HepG2 (cell line): ENCODE measurements at regions not wholly inside any gene's neighbourhood (a gene's known extent, or its start where the extent isn't known, plus 50 kb on each side); places are given as distances from the start of the nearest gene placed in this dataset.

Experiments used
- ATAC-seq: fragments of 200-7000 bp; cut with Tn5 transposase; 3 replicates; pipeline ENCODE4 v1.9.1; 2020; ENCODE audit warnings: mild to moderate bottlenecking, moderate library complexity
- BruUV-seq: library from RNA; stranded (reverse); fragments of 400-500 nt; replicated peaks from 2 replicates; lab custom pipeline; 2021; lab: Mats Ljungman, UMichigan
- CTCF ChIA-PET: fragments of 300-600 bp; formaldehyde crosslinking; extraction: SDS; loops from one replicate; lab custom pipeline; 2021; ENCODE audit warnings: low total read pairs, inconsistent platforms, low intra/inter-chr PET ratio; lab: Yijun Ruan, JAX
- POLR2A ChIA-PET: fragments of 350-600 bp; sonication (Branson Sonifier 250); formaldehyde crosslinking; loops from one replicate; lab custom pipeline; 2020; ENCODE audit warnings: antibody characterized with exemption, inconsistent platforms; lab: Yijun Ruan, JAX
- DNase-seq: peaks from one replicate; pipeline ENCODE4 v3.0.0-alpha.2; 2015; ENCODE audit warnings: low spot score
- FAIRE-seq: peaks from 3 replicates; lab custom pipeline; 2011; peaks lifted over from hg19 to GRCh38; lab: Jason Lieb, UNC
- H2AFZ ChIP-seq: one replicate; pipeline ENCODE4 v1.6.1; 2011; ENCODE audit warnings: low read length, inconsistent platforms
- H3K27ac ChIP-seq: fragments of 300-600 bp; 3 replicates; pipeline ENCODE4 v1.8.0; 2011; ENCODE audit warnings: mixed run types, mild to moderate bottlenecking, mixed read lengths, low read length, inconsistent platforms; ENCODE audit not compliant: insufficient read depth; ENCODE audit errors: extremely low read length
- H3K27me3 ChIP-seq, 2 experiments: fragments of 200-600 bp in 1 of 2; 2 replicates in 1 of 2; 3 replicates in 1 of 2; pipeline versions ENCODE4 v1.6.0 to v1.8.0; 2011; ENCODE audit warnings: low read length in 2 of 2, mild to moderate bottlenecking in 2 of 2, moderate library complexity in 2 of 2, inconsistent platforms in 1 of 2; ENCODE audit not compliant: insufficient read depth in 2 of 2, control insufficient read depth in 1 of 2
- H3K36me3 ChIP-seq, 2 experiments: fragments of 200-600 bp in 1 of 2; replicated peaks in 1 of 2; 2 replicates in 1 of 2; 3 replicates in 1 of 2; pipeline versions ENCODE4 v1.5.1 to v1.8.0; 2011; ENCODE audit warnings: low read length in 2 of 2, inconsistent platforms in 1 of 2; ENCODE audit not compliant: insufficient read depth in 2 of 2, control insufficient read depth in 1 of 2
- H3K4me1 ChIP-seq: 2 replicates; pipeline ENCODE4 v1.5.1; 2012; ENCODE audit warnings: low read length, inconsistent platforms; ENCODE audit not compliant: insufficient read depth
- H3K4me2 ChIP-seq: 2 replicates; pipeline ENCODE4 v1.6.0; 2011; ENCODE audit warnings: low read depth, low read length, inconsistent platforms
- H3K4me3 ChIP-seq, 3 experiments: fragments of 200-600 bp in 1 of 3; sonication (generic), shearing (Covaris generic) in 1 of 3; replicated peaks in 1 of 3; 2 replicates each; pipeline ENCODE4 v1.5.1; 2011 to 2016; ENCODE audit warnings: low read length in 3 of 3, inconsistent platforms in 2 of 3, low read depth in 2 of 3, mild to moderate bottlenecking in 2 of 3, control low read depth in 1 of 3, mixed read lengths in 1 of 3; ENCODE audit not compliant: insufficient read depth in 1 of 3
- H3K79me2 ChIP-seq: one replicate; pipeline ENCODE4 v1.6.1; 2011; ENCODE audit warnings: low read length, inconsistent platforms; ENCODE audit not compliant: insufficient read depth
- H3K9ac ChIP-seq: 2 replicates; pipeline ENCODE4 v1.6.0; 2011; ENCODE audit warnings: mild to moderate bottlenecking, low read depth, low read length, inconsistent platforms; ENCODE audit not compliant: insufficient read depth
- H3K9me3 ChIP-seq: 2 replicates; pipeline ENCODE4 v1.5.1; 2012; ENCODE audit warnings: mild to moderate bottlenecking, low read length
- H4K20me1 ChIP-seq: 2 replicates; pipeline ENCODE4 v1.6.0; 2011; ENCODE audit warnings: inconsistent platforms, mild to moderate bottlenecking, low read length, moderate library complexity; ENCODE audit not compliant: insufficient read depth
- ARNTL ChIP-seq: sonication (generic); formaldehyde crosslinking; IDR thresholded peaks from 2 replicates; pipeline ENCODE4 v1.4.0; 2020; ENCODE audit warnings: mild to moderate bottlenecking, missing genetic modification reagents
- BRD4 ChIP-seq: sonication (generic); formaldehyde crosslinking; IDR thresholded peaks from 2 replicates; pipeline ENCODE4 v1.4.0; 2020; ENCODE audit warnings: missing genetic modification reagents
- CHD2 ChIP-seq: IDR thresholded peaks from 2 replicates; pipeline ENCODE4 v1.6.1; 2011; ENCODE audit warnings: low read depth, low read length, improper control_type of control experiment
- DNMT3B ChIP-seq: conservative IDR thresholded peaks from 2 replicates; pipeline ENCODE4 v1.6.1; 2016; ENCODE audit warnings: missing biosample characterization, control low read depth
- FOXA1 ChIP-seq, 2 experiments: fragments of 450-650 bp in 1 of 2; sonication (generic) in 1 of 2; formaldehyde crosslinking in 1 of 2; IDR thresholded peaks; 2 replicates each; pipeline versions ENCODE4 v1.4.0 to v1.6.1; 2016 to 2020; ENCODE audit warnings: missing genetic modification reagents in 1 of 2
- GABPA ChIP-seq, 2 experiments: IDR thresholded peaks; 2 replicates each; pipeline ENCODE4 v1.6.1; 2011 to 2016; ENCODE audit warnings: low read depth in 2 of 2, low read length in 1 of 2, missing biosample characterization in 1 of 2, missing genetic modification characterization in 1 of 2
- ISL2 ChIP-seq: sonication (generic); formaldehyde crosslinking; IDR thresholded peaks from 2 replicates; pipeline ENCODE4 v1.5.0; 2020; ENCODE audit warnings: missing genetic modification reagents
- JDP2 ChIP-seq: sonication (generic); formaldehyde crosslinking; IDR thresholded peaks from 2 replicates; pipeline ENCODE4 v1.8.1; 2022; ENCODE audit warnings: missing genetic modification reagents, borderline replicate concordance
- KLF15 ChIP-seq: sonication (generic); formaldehyde crosslinking; IDR thresholded peaks from 2 replicates; pipeline ENCODE4 v1.8.1; 2023; ENCODE audit warnings: borderline replicate concordance, mild to moderate bottlenecking, inconsistent platforms, missing genetic modification reagents, mixed read lengths
- MEF2D ChIP-seq: sonication (generic); formaldehyde crosslinking; IDR thresholded peaks from 2 replicates; pipeline ENCODE4 v1.5.1; 2020; ENCODE audit warnings: mild to moderate bottlenecking, missing genetic modification reagents
- SRF ChIP-seq: IDR thresholded peaks from 2 replicates; pipeline ENCODE4 v1.6.1; 2011; ENCODE audit warnings: mild to moderate bottlenecking, low read depth, low read length, moderate library complexity
- TBX3 ChIP-seq: fragments of 450-650 bp; IDR thresholded peaks from 2 replicates; pipeline ENCODE4 v1.6.1; 2017; ENCODE audit warnings: antibody characterized with exemption, mild to moderate bottlenecking, inconsistent platforms, borderline replicate concordance
- THYN1 ChIP-seq: sonication (generic); formaldehyde crosslinking; IDR thresholded peaks from 2 replicates; pipeline ENCODE4 v1.8.1; 2023; ENCODE audit warnings: low read depth, mild to moderate bottlenecking, moderate library complexity, missing genetic modification reagents, borderline replicate concordance
- TRIM24 ChIP-seq: sonication (generic); formaldehyde crosslinking; IDR thresholded peaks from 2 replicates; pipeline ENCODE4 v1.8.0; 2022; ENCODE audit warnings: mild to moderate bottlenecking, missing genetic modification reagents
- ZFAT ChIP-seq: sonication (generic); formaldehyde crosslinking; conservative IDR thresholded peaks from 2 replicates; pipeline ENCODE4 v1.8.1; 2023; ENCODE audit warnings: missing genetic modification reagents, inconsistent platforms
- ZNF17 ChIP-seq: sonication (generic); formaldehyde crosslinking; IDR thresholded peaks from 2 replicates; pipeline ENCODE4 v1.5.0; 2020; ENCODE audit warnings: mild to moderate bottlenecking, missing genetic modification reagents
- ZNF331 ChIP-seq: sonication (generic); formaldehyde crosslinking; IDR thresholded peaks from 2 replicates; pipeline ENCODE4 v1.4.0; 2020; ENCODE audit warnings: missing genetic modification reagents
- ZNF672 ChIP-seq: sonication (generic); formaldehyde crosslinking; IDR thresholded peaks from 2 replicates; pipeline ENCODE4 v1.8.1; 2022; ENCODE audit warnings: missing genetic modification reagents
- ZNF883 ChIP-seq: sonication (generic); formaldehyde crosslinking; IDR thresholded peaks from 2 replicates; pipeline ENCODE4 v1.5.1; 2020; ENCODE audit warnings: mild to moderate bottlenecking, missing genetic modification reagents; ENCODE audit errors: not compliant biosample characterization
- WGBS: methylation state at CpG from one replicate; pipeline ENCODE4 v1.1.6; 2017; ENCODE audit warnings: low lambda C conversion rate; 5-methylcytosine and 5-hydroxymethylcytosine counted together
- in situ Hi-C: cut with HindIII; loops from 2 replicates; pipeline ENCODE4 v1.10.0; 2017; ENCODE audit warnings: low pct_unique_long_range_greater_than_20kb; ENCODE audit not compliant: extremely low pct_ligation_motif_present
- intact Hi-C: fragments of 100-400 bp; cut with micrococcal nuclease; formaldehyde crosslinking; loops from one replicate; pipeline ENCODE4 v1.10.0; 2022; ENCODE audit not compliant: unreplicated experiment
- TF ChIP-seq, protein P1 (sequence below): conservative IDR thresholded peaks from 2 replicates; pipeline ENCODE4 v1.6.1; 2018; ENCODE audit warnings: missing genetic modification reagents
- TF ChIP-seq, protein P2 (sequence below): IDR thresholded peaks from 2 replicates; pipeline ENCODE4 v1.6.1; 2016; ENCODE audit warnings: mild to moderate bottlenecking, missing biosample characterization, missing genetic modification reagents
- TF ChIP-seq, protein P3 (sequence below): IDR thresholded peaks from 2 replicates; pipeline ENCODE4 v1.6.1; 2016; ENCODE audit warnings: control low read depth
- TF ChIP-seq, protein P4 (sequence below): IDR thresholded peaks from 2 replicates; pipeline ENCODE4 v1.6.1; 2012; ENCODE audit warnings: inconsistent platforms

DNA sequence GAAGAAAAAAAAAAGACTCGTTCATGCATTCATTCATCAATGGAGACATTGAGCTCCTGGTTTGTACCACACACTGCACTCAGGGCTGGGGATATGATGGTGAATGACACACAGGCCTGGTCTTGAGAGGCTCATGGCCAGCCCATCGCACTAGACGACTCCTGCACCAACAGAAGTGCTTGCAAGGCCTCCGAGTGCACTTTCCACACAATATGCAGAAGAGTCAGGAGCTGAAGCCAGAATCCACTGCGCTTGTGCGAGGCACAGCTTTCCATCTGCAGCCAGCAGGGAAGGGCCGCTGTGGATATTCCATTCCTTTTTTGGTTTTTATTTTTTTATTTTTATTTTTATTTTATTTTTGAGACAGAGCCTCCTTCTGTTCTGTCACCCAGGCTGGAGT lies 192.4 kb downstream of the DICER1 start (continued):
- TF ChIP-seq, protein P1, sequence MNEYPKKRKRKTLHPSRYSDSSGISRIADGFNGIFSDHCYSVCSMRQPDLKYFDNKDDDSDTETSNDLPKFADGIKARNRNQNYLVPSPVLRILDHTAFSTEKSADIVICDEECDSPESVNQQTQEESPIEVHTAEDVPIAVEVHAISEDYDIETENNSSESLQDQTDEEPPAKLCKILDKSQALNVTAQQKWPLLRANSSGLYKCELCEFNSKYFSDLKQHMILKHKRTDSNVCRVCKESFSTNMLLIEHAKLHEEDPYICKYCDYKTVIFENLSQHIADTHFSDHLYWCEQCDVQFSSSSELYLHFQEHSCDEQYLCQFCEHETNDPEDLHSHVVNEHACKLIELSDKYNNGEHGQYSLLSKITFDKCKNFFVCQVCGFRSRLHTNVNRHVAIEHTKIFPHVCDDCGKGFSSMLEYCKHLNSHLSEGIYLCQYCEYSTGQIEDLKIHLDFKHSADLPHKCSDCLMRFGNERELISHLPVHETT (CRISPR knock-in tag): no peak
- TF ChIP-seq TRIM24 (CRISPR knock-in tag) (no peak), ZNF331 (no peak), ZFAT (CRISPR knock-in tag) (no peak), MEF2D (CRISPR knock-in tag) (no peak), TBX3 (no peak), JDP2 (CRISPR knock-in tag) (no peak), ARNTL (no peak), DNMT3B (no peak)
- TF ChIP-seq, protein P2, sequence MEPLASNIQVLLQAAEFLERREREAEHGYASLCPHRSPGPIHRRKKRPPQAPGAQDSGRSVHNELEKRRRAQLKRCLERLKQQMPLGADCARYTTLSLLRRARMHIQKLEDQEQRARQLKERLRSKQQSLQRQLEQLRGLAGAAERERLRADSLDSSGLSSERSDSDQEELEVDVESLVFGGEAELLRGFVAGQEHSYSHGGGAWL (CRISPR knock-in tag): no peak
- TF ChIP-seq, all 625 proteins: peak for 0

DNA sequence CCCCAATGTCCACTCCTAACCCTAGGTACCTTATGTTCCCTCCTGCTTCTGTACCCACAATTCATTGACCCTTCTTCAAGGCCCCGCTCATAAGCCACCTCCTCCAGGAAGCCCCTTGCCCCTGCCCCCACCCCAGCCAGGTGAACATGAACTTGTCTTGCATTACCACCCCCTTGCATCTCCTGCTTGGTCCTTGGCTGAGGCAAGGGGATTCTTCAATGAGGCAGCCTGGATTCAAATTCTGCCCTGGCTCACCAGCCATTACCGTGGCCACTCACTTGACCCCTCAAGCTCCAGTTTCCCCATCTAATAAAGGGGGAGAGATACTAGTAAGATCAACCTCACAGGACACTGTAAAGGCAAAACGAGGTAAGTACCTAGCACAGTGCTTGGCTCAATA lies 193.1 kb downstream of the DICER1 start:
- Histone ChIP-seq H2AFZ (no peak overlapping the region), H3K27me3 (peaks cover 1 to 24% of the 10 kb centered on the region in 2 experiments; a peak in 2 of 5 replicates), H3K9ac (no peak overlapping the region), H4K20me1 (no peaks in the 10 kb centered on the region), H3K27ac (no peak overlapping the region)
- no peak for ATAC-seq
- WGBS: 4% methylated on average over 2 of the region's 3 CpGs
- FAIRE-seq: no peak
- intact Hi-C loops: no loop called here
- no peak for DNase-seq
- TF ChIP-seq, protein P3, sequence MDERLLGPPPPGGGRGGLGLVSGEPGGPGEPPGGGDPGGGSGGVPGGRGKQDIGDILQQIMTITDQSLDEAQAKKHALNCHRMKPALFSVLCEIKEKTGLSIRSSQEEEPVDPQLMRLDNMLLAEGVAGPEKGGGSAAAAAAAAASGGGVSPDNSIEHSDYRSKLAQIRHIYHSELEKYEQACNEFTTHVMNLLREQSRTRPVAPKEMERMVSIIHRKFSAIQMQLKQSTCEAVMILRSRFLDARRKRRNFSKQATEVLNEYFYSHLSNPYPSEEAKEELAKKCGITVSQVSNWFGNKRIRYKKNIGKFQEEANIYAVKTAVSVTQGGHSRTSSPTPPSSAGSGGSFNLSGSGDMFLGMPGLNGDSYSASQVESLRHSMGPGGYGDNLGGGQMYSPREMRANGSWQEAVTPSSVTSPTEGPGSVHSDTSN (CRISPR knock-in tag): no peak
- TF ChIP-seq GABPA (IDR thresholded peaks at IDR 0.05; ENCODE audit: low read depth, low read length) (no peak), GABPA (CRISPR knock-in tag; IDR thresholded peaks at IDR 0.05; ENCODE audit: low read depth) (no peak), ISL2 (CRISPR knock-in tag) (no peak), KLF15 (CRISPR knock-in tag) (no peak), ZNF672 (CRISPR knock-in tag) (no peak), SRF (no peak), CHD2 (no peak), THYN1 (CRISPR knock-in tag) (no peak), BRD4 (no peak), FOXA1 (IDR thresholded peaks at IDR 0.05) (no peak), FOXA1 (CRISPR knock-in tag; IDR thresholded peaks at IDR 0.05) (no peak), ZNF17 (no peak), ZNF883 (CRISPR knock-in tag) (no peak)
- TF ChIP-seq, protein P4, sequence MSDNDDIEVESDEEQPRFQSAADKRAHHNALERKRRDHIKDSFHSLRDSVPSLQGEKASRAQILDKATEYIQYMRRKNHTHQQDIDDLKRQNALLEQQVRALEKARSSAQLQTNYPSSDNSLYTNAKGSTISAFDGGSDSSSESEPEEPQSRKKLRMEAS: no peak
- TF ChIP-seq, all 625 proteins: peak for 0
- Histone ChIP-seq H3K4me2 (no peak overlapping the region), H3K4me1 (no peaks in the 10 kb centered on the region), H3K9me3 (no peaks in the 10 kb centered on the region), H3K4me3 (no peak overlapping the region), H3K79me2 (no peaks in the 10 kb centered on the region), H3K36me3 (no peaks in the 10 kb centered on the region)
- POLR2A ChIA-PET: no interaction called here
- in situ Hi-C loops: no loop called here
- CTCF ChIA-PET: no interaction called here
- BruUV-seq: no TSS peak
